WTC11 (cell line): ENCODE measurements at regions not wholly inside any gene's neighbourhood (a gene's known extent, or its start where the extent isn't known, plus 50 kb on each side); places are given as distances from the start of the nearest gene placed in this dataset.
"Not testable (repeated sequence)": the region's sequence is repeated elsewhere in the genome, so short reads cannot be mapped to it uniquely, and the experiment has no call there.

Source experiments
- ATAC-seq: fragments of 200-7000 bp; cut with Tn5 transposase; 2 replicates; pipeline ENCODE4 v1.10.0; 2021; ENCODE audit warnings: mild to moderate bottlenecking, moderate library complexity
- CTCF ChIA-PET: fragments of 300-600 bp; sonication (Branson Sonifier 250); formaldehyde crosslinking; loops from one replicate; lab custom pipeline; 2021; ENCODE audit warnings: antibody characterized with exemption; lab: Charles Lee
- POLR2A ChIA-PET: fragments of 350-600 bp; sonication (Branson Sonifier 250); formaldehyde crosslinking; loops from one replicate; lab custom pipeline; 2021; ENCODE audit warnings: antibody characterized with exemption; lab: Charles Lee
- DNase-seq: peaks from one replicate; pipeline ENCODE4 v3.0.0; 2021; ENCODE audit warnings: low spot score
- H3K27ac Mint-ChIP-seq: 2 replicates; pipeline ENCODE4 v1.8.0; 2021; ENCODE audit warnings: mixed read lengths
- H3K27me3 Mint-ChIP-seq: 2 replicates; pipeline ENCODE4 v1.8.0; 2021; ENCODE audit warnings: low read depth, mild to moderate bottlenecking, moderate library complexity, mixed read lengths
- H3K36me3 Mint-ChIP-seq: 2 replicates; pipeline ENCODE4 v1.8.0; 2021; ENCODE audit warnings: mixed read lengths
- H3K4me1 Mint-ChIP-seq: 2 replicates; pipeline ENCODE4 v1.8.0; 2022; ENCODE audit warnings: mixed read lengths
- H3K4me3 Mint-ChIP-seq: 2 replicates; pipeline ENCODE4 v1.8.0; 2021; ENCODE audit warnings: mild to moderate bottlenecking, moderate library complexity, mixed read lengths
- H3K9me3 Mint-ChIP-seq: 2 replicates; pipeline ENCODE4 v1.8.0; 2021; ENCODE audit warnings: mixed read lengths
- ATF6 ChIP-seq: sonication (generic); formaldehyde crosslinking; IDR thresholded peaks from 2 replicates; pipeline ENCODE4 v1.8.1; 2023; ENCODE audit warnings: mild to moderate bottlenecking, missing genetic modification reagents
- CREB1 ChIP-seq: sonication (generic); formaldehyde crosslinking; IDR thresholded peaks from 2 replicates; pipeline ENCODE4 v1.8.0; 2023; ENCODE audit warnings: mild to moderate bottlenecking, missing genetic modification reagents
- E2F4 ChIP-seq: sonication (generic); formaldehyde crosslinking; IDR thresholded peaks from 2 replicates; pipeline ENCODE4 v1.8.1; 2022; ENCODE audit warnings: low read depth, mild to moderate bottlenecking, moderate library complexity, missing genetic modification reagents, borderline replicate concordance
- GABPB1 ChIP-seq: sonication (generic); formaldehyde crosslinking; IDR thresholded peaks from 2 replicates; pipeline ENCODE4 v1.8.1; 2023; ENCODE audit warnings: mild to moderate bottlenecking, missing genetic modification reagents
- IRF1 ChIP-seq: sonication (generic); formaldehyde crosslinking; IDR thresholded peaks from 2 replicates; pipeline ENCODE4 v1.8.0; 2023; ENCODE audit warnings: missing genetic modification reagents
- NFYB ChIP-seq: sonication (generic); formaldehyde crosslinking; conservative IDR thresholded peaks from 2 replicates; pipeline ENCODE4 v1.8.0; 2022; ENCODE audit warnings: low read depth, missing genetic modification reagents
- NR2C2 ChIP-seq: sonication (generic); formaldehyde crosslinking; IDR thresholded peaks from 2 replicates; pipeline ENCODE4 v1.8.0; 2022; ENCODE audit warnings: mild to moderate bottlenecking, missing genetic modification reagents
- NR3C1 ChIP-seq: sonication (generic); formaldehyde crosslinking; conservative IDR thresholded peaks from 2 replicates; pipeline ENCODE4 v1.8.1; 2023; ENCODE audit warnings: low read depth, mild to moderate bottlenecking, missing genetic modification reagents
- RELA ChIP-seq: sonication (generic); formaldehyde crosslinking; IDR thresholded peaks from 2 replicates; pipeline ENCODE4 v1.8.1; 2022; ENCODE audit warnings: missing genetic modification reagents, mild to moderate bottlenecking, borderline replicate concordance
- SMAD3 ChIP-seq: sonication (generic); formaldehyde crosslinking; IDR thresholded peaks from 2 replicates; pipeline ENCODE4 v1.8.0; 2022; ENCODE audit warnings: missing genetic modification reagents, mild to moderate bottlenecking, borderline replicate concordance
- TP53 ChIP-seq: sonication (generic); formaldehyde crosslinking; IDR thresholded peaks from 2 replicates; pipeline ENCODE4 v1.8.1; 2023; ENCODE audit warnings: mild to moderate bottlenecking, missing genetic modification reagents
- USF1 ChIP-seq: sonication (generic); formaldehyde crosslinking; IDR thresholded peaks from 2 replicates; pipeline ENCODE4 v1.8.0; 2022; ENCODE audit warnings: mild to moderate bottlenecking, missing genetic modification reagents
- ZBTB21 ChIP-seq: sonication (generic); formaldehyde crosslinking; IDR thresholded peaks from 2 replicates; pipeline ENCODE4 v1.8.1; 2023; ENCODE audit warnings: mild to moderate bottlenecking, missing genetic modification reagents, borderline replicate concordance
- ZNF121 ChIP-seq: sonication (generic); formaldehyde crosslinking; IDR thresholded peaks from 2 replicates; pipeline ENCODE4 v1.8.0; 2023; ENCODE audit warnings: missing genetic modification reagents
- ZNF263 ChIP-seq: sonication (generic); formaldehyde crosslinking; IDR thresholded peaks from 2 replicates; pipeline ENCODE4 v1.8.1; 2022; ENCODE audit warnings: low read depth, mild to moderate bottlenecking, moderate library complexity, missing genetic modification reagents
- ZNF416 ChIP-seq: fragments of 250-450 bp; sonication (Bioruptor Pico); IDR thresholded peaks from 2 replicates; pipeline ENCODE4 v1.9.0; 2021; ENCODE audit warnings: mild to moderate bottlenecking, inconsistent platforms

- ATAC-seq, H3K4me1 Mint-ChIP-seq, CTCF ChIA-PET, POLR2A ChIA-PET, H3K27ac Mint-ChIP-seq, H3K4me3 Mint-ChIP-seq, DNase-seq: not testable (repeated sequence)
- H3K27me3 Mint-ChIP-seq: peaks cover 72% of the 10 kb centered on the region
- H3K9me3 Mint-ChIP-seq: peaks cover 93% of the 10 kb centered on the region
- H3K36me3 Mint-ChIP-seq: peaks cover 77% of the 10 kb centered on the region
These were observed 388.1 kb upstream of the SPATA31A5 start for GRCh38 chr9:60525879-60526686.

- ATAC-seq, H3K27ac Mint-ChIP-seq, H3K4me1 Mint-ChIP-seq, CTCF ChIA-PET, H3K4me3 Mint-ChIP-seq, DNase-seq, POLR2A ChIA-PET: not testable (repeated sequence)
- H3K27me3 Mint-ChIP-seq: peaks cover 65% of the 10 kb centered on the region
- peaks cover 79% of the 10 kb centered on the region for H3K36me3 Mint-ChIP-seq
- peaks cover 93% of the 10 kb centered on the region for H3K9me3 Mint-ChIP-seq
These were observed 387.4 kb upstream of the SPATA31A5 start for GRCh38 chr9:60526694-60527231.

- H3K4me1 Mint-ChIP-seq, POLR2A ChIA-PET, H3K27ac Mint-ChIP-seq, ATAC-seq, DNase-seq, CTCF ChIA-PET, H3K4me3 Mint-ChIP-seq: not testable (repeated sequence)
- Mint-ChIP-seq H3K36me3 (peaks cover 70% of the 10 kb centered on the region), H3K27me3 (peaks cover 50% of the 10 kb centered on the region), H3K9me3 (peaks cover 75% of the 10 kb centered on the region)
These were observed 369.7 kb upstream of the SPATA31A5 start for GRCh38 chr9:60544518-60544917.

GRCh38 chr9:60545346-60545877 is 368.8 kb upstream of the SPATA31A5 start:
- peaks cover 48% of the 10 kb centered on the region for H3K27me3 Mint-ChIP-seq
- no peaks in the 10 kb centered on the region for H3K4me1 Mint-ChIP-seq
- no peak overlapping the region for H3K27ac Mint-ChIP-seq
- TF ChIP-seq GABPB1 (CRISPR knock-in tag) (no peak), ZNF263 (CRISPR knock-in tag) (no peak)
- peaks cover 68% of the 10 kb centered on the region for H3K36me3 Mint-ChIP-seq
- POLR2A ChIA-PET: no interaction called here
- DNase-seq (no peak), ATAC-seq (no peak)
- CTCF ChIA-PET: no interaction called here
- peaks cover 70% of the 10 kb centered on the region for H3K9me3 Mint-ChIP-seq
- H3K4me3 Mint-ChIP-seq: no peak overlapping the region

GRCh38 chr9:60545878-60546385 is 368.3 kb upstream of the SPATA31A5 start:
- Mint-ChIP-seq H3K9me3 (peaks cover 65% of the 10 kb centered on the region), H3K27ac (no peak overlapping the region), H3K4me1 (no peaks in the 10 kb centered on the region), H3K4me3 (no peak overlapping the region), H3K27me3 (peaks cover 47% of the 10 kb centered on the region), H3K36me3 (peaks cover 63% of the 10 kb centered on the region)
- ChIA-PET CTCF (no interaction called here), POLR2A (no interaction called here)
- DNase-seq (no peak), ATAC-seq (no peak)
- TF ChIP-seq RELA (CRISPR knock-in tag) (no peak), NR2C2 (no peak), CREB1 (CRISPR knock-in tag) (no peak), USF1 (CRISPR knock-in tag) (no peak), ZBTB21 (CRISPR knock-in tag) (no peak), TP53 (CRISPR knock-in tag) (no peak), SMAD3 (CRISPR knock-in tag) (no peak), ZNF121 (CRISPR knock-in tag) (no peak), NFYB (CRISPR knock-in tag) (no peak), NR3C1 (CRISPR knock-in tag) (no peak), E2F4 (CRISPR knock-in tag) (no peak), ATF6 (CRISPR knock-in tag) (no peak), IRF1 (no peak), ZNF416 (CRISPR knock-in tag) (no peak)
